ENCODE measurements at regions not wholly inside any gene's neighbourhood (a gene's known extent, or its start where the extent isn't known, plus 50 kb on each side); places are given as distances from the start of the nearest gene placed in this dataset.
"Not testable (repeated sequence)": the region's sequence is repeated elsewhere in the genome, so short reads cannot be mapped to it uniquely, and the experiment has no call there.

- H3K36me3 ChIP-seq (ENCODE audit: control insufficient read depth in 4 of 4, insufficient read depth in 4 of 4, low read length in 4 of 4): no peaks in the 10 kb centered on the region
- H3K9me3 ChIP-seq (ENCODE audit: control insufficient read depth in 4 of 4, insufficient read depth in 3 of 4, low read length in 3 of 4): peaks cover 0 to 6% (median 5%) of the 10 kb centered on the region in 4 donors
- 91 to 92% methylated on average over 2 of the region's 2 CpGs for WGBS, 2 donors
- H3K27ac ChIP-seq (ENCODE audit: low read depth in 1 of 2, low read length in 1 of 2): no peak overlapping the region
- no peak overlapping the region for H3K9ac ChIP-seq (ENCODE audit: insufficient read depth in 1 of 2, low read length in 2 of 2)
- no peaks in the 10 kb centered on the region for H3K27me3 ChIP-seq (ENCODE audit: control insufficient read depth in 3 of 3, insufficient read depth in 3 of 3, low read length in 2 of 3)
- no peak overlapping the region for H3K4me3 ChIP-seq
- no peak for TF ChIP-seq CTCF (IDR thresholded peaks at IDR 0.05; ENCODE audit: control extremely low read depth, extremely low read depth)
- no peak for DNase-seq
- no peak for ATAC-seq (ENCODE audit: insufficient read depth, low FRiP score)
- peaks cover 0 to 3% (median 0%) of the 10 kb centered on the region in 5 donors for H3K4me1 ChIP-seq (ENCODE audit: control insufficient read depth in 5 of 5, insufficient read depth in 5 of 5, low read length in 5 of 5)
Observed at GRCh38 chr5:125987677-125988255, 435.4 kb upstream of the GRAMD2B start.

GRCh38 chr5:125992050-125992449 lies 431.2 kb upstream of the GRAMD2B start:
- WGBS, 2 donors: 58 to 78% methylated on average over 4 of the region's 4 CpGs
- H3K9ac ChIP-seq (ENCODE audit: insufficient read depth in 1 of 2, low read length in 2 of 2): no peak overlapping the region
- peaks cover 0 to 6% (median 0%) of the 10 kb centered on the region in 4 donors for H3K9me3 ChIP-seq (ENCODE audit: control insufficient read depth in 4 of 4, insufficient read depth in 3 of 4, low read length in 3 of 4)
- no peaks in the 10 kb centered on the region for H3K27me3 ChIP-seq (ENCODE audit: control insufficient read depth in 3 of 3, insufficient read depth in 3 of 3, low read length in 2 of 3)
- DNase-seq: no peak
- H3K27ac ChIP-seq (ENCODE audit: low read depth in 1 of 2, low read length in 1 of 2): no peak overlapping the region
- H3K4me1 ChIP-seq (ENCODE audit: control insufficient read depth in 5 of 5, insufficient read depth in 5 of 5, low read length in 5 of 5): peaks cover 0 to 3% (median 0%) of the 10 kb centered on the region in 5 donors
- H3K4me3 ChIP-seq: no peak overlapping the region
- TF ChIP-seq CTCF (IDR thresholded peaks at IDR 0.05; ENCODE audit: control extremely low read depth, extremely low read depth): no peak
- no peaks in the 10 kb centered on the region for H3K36me3 ChIP-seq (ENCODE audit: control insufficient read depth in 4 of 4, insufficient read depth in 4 of 4, low read length in 4 of 4)
- ATAC-seq (ENCODE audit: insufficient read depth, low FRiP score): no peak

- H3K4me1 ChIP-seq (ENCODE audit: control insufficient read depth in 5 of 5, insufficient read depth in 5 of 5, low read length in 5 of 5): peaks cover 0 to 24% (median 9%) of the 10 kb centered on the region in 5 donors
- 93 to 95% methylated on average over 5 of the region's 5 CpGs for WGBS, 2 donors
- ATAC-seq (ENCODE audit: insufficient read depth, low FRiP score); H3K9me3 ChIP-seq (ENCODE audit: control insufficient read depth in 4 of 4, insufficient read depth in 3 of 4, low read length in 3 of 4); H3K4me3 ChIP-seq; H3K27me3 ChIP-seq (ENCODE audit: control insufficient read depth in 3 of 3, insufficient read depth in 3 of 3, low read length in 2 of 3); H3K27ac ChIP-seq (ENCODE audit: low read depth in 1 of 2, low read length in 1 of 2); DNase-seq; H3K9ac ChIP-seq (ENCODE audit: insufficient read depth in 1 of 2, low read length in 2 of 2); H3K36me3 ChIP-seq (ENCODE audit: control insufficient read depth in 4 of 4, insufficient read depth in 4 of 4, low read length in 4 of 4): not testable (repeated sequence)
Observed at GRCh38 chr5:125999271-126000030, 423.8 kb upstream of the GRAMD2B start.

GRCh38 chr5:126000507-126000906 lies 422.7 kb upstream of the GRAMD2B start:
- DNase-seq (no peak), ATAC-seq (ENCODE audit: insufficient read depth, low FRiP score) (no peak)
- Histone ChIP-seq H3K27me3 (ENCODE audit: control insufficient read depth in 3 of 3, insufficient read depth in 3 of 3, low read length in 2 of 3) (no peaks in the 10 kb centered on the region), H3K9me3 (ENCODE audit: control insufficient read depth in 4 of 4, insufficient read depth in 3 of 4, low read length in 3 of 4) (no peaks in the 10 kb centered on the region), H3K27ac (ENCODE audit: low read depth in 1 of 2, low read length in 1 of 2) (no peak overlapping the region), H3K4me3 (no peak overlapping the region), H3K9ac (ENCODE audit: insufficient read depth in 1 of 2, low read length in 2 of 2) (no peak overlapping the region), H3K36me3 (ENCODE audit: control insufficient read depth in 4 of 4, insufficient read depth in 4 of 4, low read length in 4 of 4) (no peaks in the 10 kb centered on the region), H3K4me1 (ENCODE audit: control insufficient read depth in 5 of 5, insufficient read depth in 5 of 5, low read length in 5 of 5) (peaks cover 0 to 31% (median 11%) of the 10 kb centered on the region in 5 donors)
- TF ChIP-seq CTCF (IDR thresholded peaks at IDR 0.05; ENCODE audit: control extremely low read depth, extremely low read depth): no peak

Measured in lung (tissue), 11 donors.